ENCODE measurements at regions not wholly inside any gene's neighbourhood (a gene's known extent, or its start where the extent isn't known, plus 50 kb on each side); places are given as distances from the start of the nearest gene placed in this dataset.

- Histone ChIP-seq H3K79me2 (ENCODE audit: control insufficient read depth, insufficient read depth, low read length) (peaks cover 3% of the 10 kb centered on the region), H3K36me3 (replicated peaks in 1 of 2; ENCODE audit: control extremely low read depth in 1 of 2, control insufficient read depth in 1 of 2, extremely low read depth in 1 of 2, insufficient read depth in 2 of 2, low read length in 1 of 2) (no peaks in the 10 kb centered on the region), H3K27ac (ENCODE audit: low read length in 2 of 2) (no peak overlapping the region), H3K9ac (ENCODE audit: low read length) (no peak overlapping the region), H3K9me3 (ENCODE audit: control extremely low read depth in 1 of 3, control insufficient read depth in 2 of 3, insufficient read depth in 1 of 3, low read length in 2 of 3) (no peaks in the 10 kb centered on the region), H3K4me2 (replicated peaks; ENCODE audit: low read depth, low read length, poor library complexity, severe bottlenecking) (no peak overlapping the region), H4K20me1 (ENCODE audit: control insufficient read depth, insufficient read depth, low read length, poor library complexity, severe bottlenecking) (no peaks in the 10 kb centered on the region), H2AFZ (ENCODE audit: insufficient read depth, low read depth, low read length, poor library complexity, severe bottlenecking) (no peak overlapping the region), H3K4me3 (ENCODE audit: control extremely low read depth in 1 of 5, extremely low read depth in 1 of 5, insufficient read depth in 1 of 5, low read depth in 2 of 5, low read length in 4 of 5) (no peak overlapping the region), H3K4me1 (ENCODE audit: control insufficient read depth in 2 of 2, insufficient read depth in 2 of 2, low read length in 2 of 2) (peaks cover under 1% of the 10 kb centered on the region in 2 donors), H3K27me3 (replicated peaks in 1 of 4; ENCODE audit: control extremely low read depth in 1 of 4, control insufficient read depth in 3 of 4, insufficient read depth in 4 of 4, low read length in 3 of 4) (no peaks in the 10 kb centered on the region)
- ChIA-PET CTCF (interaction anchor here (1.0 to 4.1 kb wide), 5 partner anchors 14 to 295 kb away, joined by 3 to 54 read pairs (median 5); no protein-coding TSS in a partner anchor), POLR2A (no interaction called here)
- no peak for DNase-seq
- Mint-ChIP-seq H3K9me3 (ENCODE audit: insufficient read depth) (no peaks in the 10 kb centered on the region), H3K27ac (no peak overlapping the region), H3K27me3 (no peaks in the 10 kb centered on the region), H3K4me1 (peaks cover 2% of the 10 kb centered on the region), H3K4me3 (no peak overlapping the region)
- TF ChIP-seq EZH2 (IDR thresholded peaks at IDR 0.05; ENCODE audit: borderline replicate concordance, insufficient read depth, low read depth, low read length, poor library complexity, severe bottlenecking) (no peak), CTCF (IDR thresholded peaks at IDR 0.05) (no peak)
- WGBS (ENCODE audit: insufficient coverage) = no CpG with 5 or more reads among the region's 2 CpGs
- intact Hi-C loops (cut with micrococcal nuclease) = loop anchor here (5.0 kb wide), 1 partner anchor 114 kb away; the partner anchor contains the start of gene ELAPOR2
- ATAC-seq (ENCODE audit: low read depth) = no peak
Measured at GRCh38 chr7:86942995-86943394, 116.5 kb downstream of the ELAPOR2 start.

- Histone ChIP-seq H3K9ac (ENCODE audit: low read length) (no peak overlapping the region), H3K4me1 (ENCODE audit: control insufficient read depth in 2 of 2, insufficient read depth in 2 of 2, low read length in 2 of 2) (no peaks in the 10 kb centered on the region), H4K20me1 (ENCODE audit: control insufficient read depth, insufficient read depth, low read length, poor library complexity, severe bottlenecking) (no peaks in the 10 kb centered on the region), H3K4me3 (ENCODE audit: control extremely low read depth in 1 of 5, extremely low read depth in 1 of 5, insufficient read depth in 1 of 5, low read depth in 2 of 5, low read length in 4 of 5) (no peak overlapping the region), H3K9me3 (ENCODE audit: control extremely low read depth in 1 of 3, control insufficient read depth in 2 of 3, insufficient read depth in 1 of 3, low read length in 2 of 3) (no peaks in the 10 kb centered on the region), H2AFZ (ENCODE audit: insufficient read depth, low read depth, low read length, poor library complexity, severe bottlenecking) (no peak overlapping the region), H3K4me2 (replicated peaks; ENCODE audit: low read depth, low read length, poor library complexity, severe bottlenecking) (no peak overlapping the region), H3K27ac (ENCODE audit: low read length in 2 of 2) (no peak overlapping the region), H3K36me3 (replicated peaks in 1 of 2; ENCODE audit: control extremely low read depth in 1 of 2, control insufficient read depth in 1 of 2, extremely low read depth in 1 of 2, insufficient read depth in 2 of 2, low read length in 1 of 2) (no peaks in the 10 kb centered on the region), H3K79me2 (ENCODE audit: control insufficient read depth, insufficient read depth, low read length) (peaks cover 3% of the 10 kb centered on the region), H3K27me3 (replicated peaks in 1 of 4; ENCODE audit: control extremely low read depth in 1 of 4, control insufficient read depth in 3 of 4, insufficient read depth in 4 of 4, low read length in 3 of 4) (no peaks in the 10 kb centered on the region)
- ATAC-seq (ENCODE audit: low read depth) = no peak
- WGBS (ENCODE audit: insufficient coverage) = 100% methylated on average over 1 of the region's 2 CpGs
- Mint-ChIP-seq H3K9me3 (ENCODE audit: insufficient read depth) (no peaks in the 10 kb centered on the region), H3K27ac (no peak overlapping the region), H3K4me3 (no peak overlapping the region), H3K27me3 (no peaks in the 10 kb centered on the region), H3K4me1 (no peaks in the 10 kb centered on the region)
- intact Hi-C loops (cut with micrococcal nuclease) = loop anchor here (5.0 kb wide), 1 partner anchor 115 kb away; the partner anchor contains the start of gene ELAPOR2
- TF ChIP-seq EZH2 (IDR thresholded peaks at IDR 0.05; ENCODE audit: borderline replicate concordance, insufficient read depth, low read depth, low read length, poor library complexity, severe bottlenecking) (no peak), CTCF (IDR thresholded peaks at IDR 0.05) (no peak)
- CTCF ChIA-PET = interaction anchor here (0.7 to 4.1 kb wide), 8 partner anchors 9 to 475 kb away, joined by 3 to 54 read pairs (median 4); partner anchors contain the start of gene ELAPOR2
- no peak for DNase-seq
- POLR2A ChIA-PET = no interaction called here
Measured at GRCh38 chr7:86942081-86942480, 117.4 kb downstream of the ELAPOR2 start.
